GM23338 (cell line): ENCODE measurements at regions not wholly inside any gene's neighbourhood (a gene's known extent, or its start where the extent isn't known, plus 50 kb on each side); places are given as distances from the start of the nearest gene placed in this dataset.

Experiments used
- EZH2 ChIP-seq: fragments of 200-600 bp; sonication (generic); IDR thresholded peaks from one replicate; pipeline ENCODE4 v1.8.0; 2017; ENCODE audit warnings: antibody characterized with exemption, mild to moderate bottlenecking, low read depth; ENCODE audit not compliant: unreplicated experiment
- JUNB ChIP-seq: IDR thresholded peaks from one replicate; pipeline ENCODE4 v1.6.1; 2016; ENCODE audit warnings: antibody characterized with exemption; ENCODE audit not compliant: unreplicated experiment
- NANOG ChIP-seq: IDR thresholded peaks from 2 replicates; pipeline ENCODE4 v1.6.1; 2016; ENCODE audit warnings: antibody characterized with exemption, borderline replicate concordance
- POLR2AphosphoS5 ChIP-seq: IDR thresholded peaks from 2 replicates; pipeline ENCODE4 v1.6.1; 2016; ENCODE audit warnings: antibody characterized with exemption, low read depth
- REST ChIP-seq: IDR thresholded peaks from one replicate; pipeline ENCODE4 v1.6.1; 2018; ENCODE audit warnings: antibody characterized with exemption; ENCODE audit not compliant: unreplicated experiment
- ZNF114 ChIP-seq: fragments of 250-450 bp; sonication (Bioruptor Pico); IDR thresholded peaks from 2 replicates; pipeline ENCODE4 v1.5.0; 2020; ENCODE audit warnings: mild to moderate bottlenecking, moderate library complexity
- TF ChIP-seq, protein P1 (sequence below), 2 experiments: fragments of 200-600 bp in 1 of 2; sonication (generic) in 1 of 2; conservative IDR thresholded peaks; 2 replicates each; pipeline versions ENCODE4 v1.5.1 to v1.6.1; 2016 to 2017; ENCODE audit warnings: antibody characterized with exemption in 2 of 2, low read depth in 2 of 2, mild to moderate bottlenecking in 2 of 2, moderate library complexity in 1 of 2

- TF ChIP-seq, protein P1, sequence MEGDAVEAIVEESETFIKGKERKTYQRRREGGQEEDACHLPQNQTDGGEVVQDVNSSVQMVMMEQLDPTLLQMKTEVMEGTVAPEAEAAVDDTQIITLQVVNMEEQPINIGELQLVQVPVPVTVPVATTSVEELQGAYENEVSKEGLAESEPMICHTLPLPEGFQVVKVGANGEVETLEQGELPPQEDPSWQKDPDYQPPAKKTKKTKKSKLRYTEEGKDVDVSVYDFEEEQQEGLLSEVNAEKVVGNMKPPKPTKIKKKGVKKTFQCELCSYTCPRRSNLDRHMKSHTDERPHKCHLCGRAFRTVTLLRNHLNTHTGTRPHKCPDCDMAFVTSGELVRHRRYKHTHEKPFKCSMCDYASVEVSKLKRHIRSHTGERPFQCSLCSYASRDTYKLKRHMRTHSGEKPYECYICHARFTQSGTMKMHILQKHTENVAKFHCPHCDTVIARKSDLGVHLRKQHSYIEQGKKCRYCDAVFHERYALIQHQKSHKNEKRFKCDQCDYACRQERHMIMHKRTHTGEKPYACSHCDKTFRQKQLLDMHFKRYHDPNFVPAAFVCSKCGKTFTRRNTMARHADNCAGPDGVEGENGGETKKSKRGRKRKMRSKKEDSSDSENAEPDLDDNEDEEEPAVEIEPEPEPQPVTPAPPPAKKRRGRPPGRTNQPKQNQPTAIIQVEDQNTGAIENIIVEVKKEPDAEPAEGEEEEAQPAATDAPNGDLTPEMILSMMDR (conservative IDR thresholded peaks at IDR 0.05; ENCODE audit: low read depth in 2 of 2) = no peak
- TF ChIP-seq JUNB (no peak), REST (no peak), NANOG (no peak), EZH2 (no peak), ZNF114 (CRISPR knock-in tag) (no peak), POLR2AphosphoS5 (no peak)
Observed at GRCh38 chr6:140182821-140183220, 808.4 kb upstream of the CITED2 start.
